Body of pancreas (tissue), 4 donors: ENCODE measurements at regions not wholly inside any gene's neighbourhood (a gene's known extent, or its start where the extent isn't known, plus 50 kb on each side); places are given as distances from the start of the nearest gene placed in this dataset.

Experiments used
- POLR2A ChIP-seq, 3 donors: fragments of 450-650 bp; IDR thresholded peaks; one replicate each; pipeline ENCODE4 v1.6.1; 2016; ENCODE audit warnings: antibody characterized with exemption in 3 of 3, mild to moderate bottlenecking in 2 of 3
- TF ChIP-seq, protein P1 (sequence below), 7 experiments: fragments of 450-650 bp in 4 of 7; fragments of 200-600 bp in 3 of 7; sonication (generic) in 3 of 7; IDR thresholded peaks; one replicate each; pipeline ENCODE4 v1.5.1; 2016 to 2019; ENCODE audit warnings: antibody characterized with exemption in 7 of 7

DNA sequence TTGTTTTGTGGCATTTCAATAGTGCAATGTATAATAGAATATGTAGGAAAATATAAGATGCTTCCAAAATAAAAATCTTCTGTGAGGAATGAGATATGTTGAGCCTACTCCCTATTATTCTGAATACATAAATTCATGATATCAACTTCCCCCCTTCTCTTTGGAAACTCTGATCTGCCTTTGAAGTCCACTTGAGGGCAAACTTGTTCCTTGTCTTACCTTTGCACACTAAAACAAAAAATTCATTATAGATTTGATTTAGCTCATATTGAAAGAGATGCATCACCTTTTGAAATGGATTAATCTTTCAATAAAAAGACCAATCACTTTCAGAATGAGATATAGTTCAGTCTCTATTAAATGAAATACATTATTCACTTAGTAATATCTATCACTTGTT, 580.7 kb upstream of the ADGRL4 start:
- TF ChIP-seq, protein P1, sequence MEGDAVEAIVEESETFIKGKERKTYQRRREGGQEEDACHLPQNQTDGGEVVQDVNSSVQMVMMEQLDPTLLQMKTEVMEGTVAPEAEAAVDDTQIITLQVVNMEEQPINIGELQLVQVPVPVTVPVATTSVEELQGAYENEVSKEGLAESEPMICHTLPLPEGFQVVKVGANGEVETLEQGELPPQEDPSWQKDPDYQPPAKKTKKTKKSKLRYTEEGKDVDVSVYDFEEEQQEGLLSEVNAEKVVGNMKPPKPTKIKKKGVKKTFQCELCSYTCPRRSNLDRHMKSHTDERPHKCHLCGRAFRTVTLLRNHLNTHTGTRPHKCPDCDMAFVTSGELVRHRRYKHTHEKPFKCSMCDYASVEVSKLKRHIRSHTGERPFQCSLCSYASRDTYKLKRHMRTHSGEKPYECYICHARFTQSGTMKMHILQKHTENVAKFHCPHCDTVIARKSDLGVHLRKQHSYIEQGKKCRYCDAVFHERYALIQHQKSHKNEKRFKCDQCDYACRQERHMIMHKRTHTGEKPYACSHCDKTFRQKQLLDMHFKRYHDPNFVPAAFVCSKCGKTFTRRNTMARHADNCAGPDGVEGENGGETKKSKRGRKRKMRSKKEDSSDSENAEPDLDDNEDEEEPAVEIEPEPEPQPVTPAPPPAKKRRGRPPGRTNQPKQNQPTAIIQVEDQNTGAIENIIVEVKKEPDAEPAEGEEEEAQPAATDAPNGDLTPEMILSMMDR (IDR thresholded peaks at IDR 0.05): no peak
- no peak for TF ChIP-seq POLR2A (IDR thresholded peaks at IDR 0.05)
